C4-2B (cell line): ENCODE measurements at regions not wholly inside any gene's neighbourhood (a gene's known extent, or its start where the extent isn't known, plus 50 kb on each side); places are given as distances from the start of the nearest gene placed in this dataset.

ENCODE experiments used
- H3K27ac ChIP-seq: fragments of 450-650 bp; 2 replicates; pipeline ENCODE4 v1.5.1; 2017
- CTCF ChIP-seq: fragments of 450-650 bp; conservative IDR thresholded peaks from 2 replicates; pipeline ENCODE4 v1.5.1; 2017; ENCODE audit warnings: mild to moderate bottlenecking
- ZFX ChIP-seq: fragments of 450-650 bp; IDR thresholded peaks from 2 replicates; pipeline ENCODE4 v1.6.1; 2017

GRCh38 chr10:117690359-117690758 lies 147.8 kb downstream of the EMX2 start:
- no peak overlapping the region for H3K27ac ChIP-seq
- no peak for TF ChIP-seq ZFX
- no peak for TF ChIP-seq CTCF

GRCh38 chr10:117694190-117694589 lies 151.6 kb downstream of the EMX2 start:
- TF ChIP-seq CTCF = no peak
- no peak for TF ChIP-seq ZFX
- H3K27ac ChIP-seq = no peak overlapping the region

GRCh38 chr10:117697402-117697801 lies 154.9 kb downstream of the EMX2 start:
- H3K27ac ChIP-seq = no peak overlapping the region
- TF ChIP-seq CTCF (no peak), ZFX (no peak)

- H3K27ac ChIP-seq = no peak overlapping the region
- TF ChIP-seq ZFX = no peak
- TF ChIP-seq CTCF = no peak
Measured at GRCh38 chr10:117698809-117699208, 156.3 kb downstream of the EMX2 start.

GRCh38 chr10:117699436-117700075 lies 157.0 kb downstream of the EMX2 start:
- no peak for TF ChIP-seq CTCF
- TF ChIP-seq ZFX = no peak
- no peak overlapping the region for H3K27ac ChIP-seq

- H3K27ac ChIP-seq = no peak overlapping the region
- TF ChIP-seq CTCF = peak; percentile 52
- no peak for TF ChIP-seq ZFX
Measured at GRCh38 chr10:117710181-117710798, 167.7 kb downstream of the EMX2 start.

- no peak for TF ChIP-seq ZFX
- H3K27ac ChIP-seq = no peak overlapping the region
Measured at GRCh38 chr10:117716889-117717288, 174.3 kb downstream of the EMX2 start.
